ENCODE measurements at regions not wholly inside any gene's neighbourhood (a gene's known extent, or its start where the extent isn't known, plus 50 kb on each side); places are given as distances from the start of the nearest gene placed in this dataset.

GRCh38 chr10:123515661-123516060 is 150.5 kb upstream of the GPR26 start:
- H3K14ac ChIP-seq (ENCODE audit: insufficient read length) = no peak overlapping the region
- no peak overlapping the region for H2BK12ac ChIP-seq (ENCODE audit: low read depth, low read length)
- no peak overlapping the region for H4K91ac ChIP-seq (replicated peaks; ENCODE audit: insufficient read length, low read length)
- H3K56ac ChIP-seq (replicated peaks; ENCODE audit: insufficient read length, low read depth, low read length) = no peak overlapping the region
- H3K79me1 ChIP-seq (ENCODE audit: low read depth, low read length) = no peaks in the 10 kb centered on the region
- CTCF ChIA-PET (ENCODE audit: partially characterized antibody) = interaction anchor here (1.1 to 4.4 kb wide), 5 partner anchors 14 to 382 kb away, joined by 3 to 23 read pairs (median 5); no protein-coding TSS in a partner anchor
- H3K4me1 ChIP-seq (replicated peaks in 1 of 4; ENCODE audit: control insufficient read depth in 3 of 4, insufficient read depth in 4 of 4, low read length in 3 of 4) = peaks cover 2 to 11% (median 8%) of the 10 kb centered on the region in 4 experiments; a peak in 5 of 7 replicates
- POLR2A ChIA-PET (ENCODE audit: partially characterized antibody) = interaction anchor here (1.5 to 1.8 kb wide), 2 partner anchors 15 to 24 kb away, joined by 3 to 5 read pairs; no protein-coding TSS in a partner anchor
- H2BK120ac ChIP-seq (replicated peaks; ENCODE audit: low read depth, low read length) = no peak overlapping the region
- no peaks in the 10 kb centered on the region for H3K23me2 ChIP-seq (ENCODE audit: low read depth, low read length)
- no peaks in the 10 kb centered on the region for H3K9me3 ChIP-seq (ENCODE audit: insufficient read depth in 2 of 2, low read depth in 1 of 2, low read length in 1 of 2)
- DNase-seq (ENCODE audit: low read depth in 1 of 2, low spot score in 2 of 2) (peak in 1 of 2 experiments; percentile 14), FAIRE-seq (no peak)
- H3K27me3 ChIP-seq (replicated peaks in 1 of 4; ENCODE audit: control insufficient read depth in 3 of 4, extremely low read depth in 1 of 4, insufficient read depth in 3 of 4, low read length in 3 of 4) = no peaks in the 10 kb centered on the region
- H3K4ac ChIP-seq (replicated peaks; ENCODE audit: insufficient read length, low read depth, low read length) = no peak overlapping the region
- no peak overlapping the region for H3K4me3 ChIP-seq (ENCODE audit: extremely low read depth in 1 of 4, insufficient read depth in 2 of 4, low read depth in 3 of 4, low read length in 4 of 4)
- H3K9ac ChIP-seq (replicated peaks in 1 of 4; ENCODE audit: extremely low read depth in 1 of 4, low read depth in 3 of 4, low read length in 3 of 4) = no peak overlapping the region
- H3K27ac ChIP-seq (ENCODE audit: low read depth, low read length) = no peak overlapping the region
- H3K36me3 ChIP-seq (ENCODE audit: control insufficient read depth in 2 of 4, insufficient read depth in 4 of 4, low read length in 3 of 4) = no peaks in the 10 kb centered on the region
- H4K20me1 ChIP-seq (replicated peaks in 1 of 2; ENCODE audit: control insufficient read depth in 1 of 2, insufficient read depth in 2 of 2, low read length in 2 of 2) = no peaks in the 10 kb centered on the region
- H2BK15ac ChIP-seq (ENCODE audit: low read length) = 0 out of 2 replicates have a peak overlapping the region, but pooled peaks have one; percentile 12
- no peaks in the 10 kb centered on the region for H3K79me2 ChIP-seq (ENCODE audit: control insufficient read depth in 1 of 2, insufficient read depth in 2 of 2, low read length in 2 of 2)
- no peak overlapping the region for H4K5ac ChIP-seq (ENCODE audit: insufficient read length, low read depth, low read length)
- no peak overlapping the region for H2AFZ ChIP-seq (ENCODE audit: low read length)
- no peak overlapping the region for H2AK5ac ChIP-seq (ENCODE audit: low read depth, low read length)
- no peak overlapping the region for H3K23ac ChIP-seq (ENCODE audit: insufficient read length)
- no peak overlapping the region for H2BK5ac ChIP-seq (ENCODE audit: low read depth, low read length)
- H3K4me2 ChIP-seq (ENCODE audit: insufficient read depth in 1 of 2, low read depth in 2 of 2, low read length in 2 of 2) = no peak overlapping the region
- no peak overlapping the region; the same call in 1 of the 2 replicates for H2BK20ac ChIP-seq (ENCODE audit: low read length)
- H4K8ac ChIP-seq (ENCODE audit: extremely low read depth, insufficient read depth, low read length) = no peak overlapping the region
- TF ChIP-seq POLR2A (IDR thresholded peaks at IDR 0.05; ENCODE audit: control extremely low read depth in 1 of 2, low read depth in 2 of 2, low read length in 2 of 2) (no peak), RFX5 (IDR thresholded peaks at IDR 0.05; ENCODE audit: borderline replicate concordance, low read depth, low read length) (no peak), ASH2L (IDR thresholded peaks at IDR 0.05; ENCODE audit: low read length) (no peak), GTF2F1 (IDR thresholded peaks at IDR 0.05; ENCODE audit: borderline replicate concordance, low read depth, low read length) (no peak), CHD2 (IDR thresholded peaks at IDR 0.05; ENCODE audit: low read length) (no peak), BRCA1 (IDR thresholded peaks at IDR 0.05; ENCODE audit: low read depth, low read length) (no peak), KDM1A (IDR thresholded peaks at IDR 0.05; ENCODE audit: borderline replicate concordance, low read length) (no peak), EZH2 (IDR thresholded peaks at IDR 0.05; ENCODE audit: low read depth, low read length, severe bottlenecking) (no peak), SIN3A (conservative IDR thresholded peaks at IDR 0.05 in 1 of 2, IDR thresholded peaks at IDR 0.05 in 1 of 2; ENCODE audit: low read depth in 1 of 2, low read length in 2 of 2) (no peak), EP300 (IDR thresholded peaks at IDR 0.05; ENCODE audit: borderline replicate concordance in 1 of 2, low read depth in 2 of 2, low read length in 2 of 2) (no peak), CREB1 (IDR thresholded peaks at IDR 0.05) (no peak)
- 88% methylated on average over 6 of the region's 6 CpGs; no CpG with 5 or more reads in 1 of the 2 experiments for WGBS, 2 experiments (ENCODE audit: extremely low coverage in 1 of 2, insufficient coverage in 1 of 2, insufficient read length in 1 of 2, insufficient replicate concordance in 2 of 2, low coverage in 1 of 2, low lambda C conversion rate in 2 of 2, missing lambda C conversion rate in 1 of 2)
- H3K18ac ChIP-seq (ENCODE audit: extremely low read depth, low read length) = no peak overlapping the region

Data from H1 (cell line).